Stimulated activated memory B cell treated with anti-CD40 and anti-IgM and Interleukin-4, amounts not matched to agents 10 μg/mL and 1 μg/mL and 100 μg/mL, for 72 hours (primary cell): ENCODE measurements at regions not wholly inside any gene's neighbourhood (a gene's known extent, or its start where the extent isn't known, plus 50 kb on each side); places are given as distances from the start of the nearest gene placed in this dataset.
"Not testable (repeated sequence)": the region's sequence is repeated elsewhere in the genome, so short reads cannot be mapped to it uniquely, and the experiment has no call there.

Experiments
- ATAC-seq: fragments of 150-1000 bp; cut with Tn5 transposase; 2 replicates; pipeline ENCODE4 v1.10.0; 2021
- H3K27ac Mint-ChIP-seq: one replicate; pipeline ENCODE4 v1.8.0; 2022; ENCODE audit warnings: mild to moderate bottlenecking, mixed read lengths
- H3K27me3 Mint-ChIP-seq: one replicate; pipeline ENCODE4 v1.8.0; 2022; ENCODE audit warnings: mixed read lengths
- H3K36me3 Mint-ChIP-seq: one replicate; pipeline ENCODE4 v1.8.0; 2022; ENCODE audit warnings: mixed read lengths
- H3K4me1 Mint-ChIP-seq: one replicate; pipeline ENCODE4 v1.8.0; 2022; ENCODE audit warnings: mixed read lengths
- H3K4me3 Mint-ChIP-seq: one replicate; pipeline ENCODE4 v1.8.0; 2022; ENCODE audit warnings: mild to moderate bottlenecking, moderate library complexity, mixed read lengths
- H3K9me3 Mint-ChIP-seq: one replicate; pipeline ENCODE4 v1.8.0; 2022; ENCODE audit warnings: mixed read lengths

- Mint-ChIP-seq H3K4me1 (no peaks in the 10 kb centered on the region), H3K9me3 (no peaks in the 10 kb centered on the region), H3K4me3 (no peak overlapping the region), H3K27me3 (no peaks in the 10 kb centered on the region), H3K36me3 (no peaks in the 10 kb centered on the region), H3K27ac (no peak overlapping the region)
- no peak for ATAC-seq
Observed at GRCh38 chr5:145558288-145558687, 276.9 kb downstream of the PRELID2 start.

- Mint-ChIP-seq H3K4me1 (no peaks in the 10 kb centered on the region), H3K4me3 (no peak overlapping the region), H3K36me3 (no peaks in the 10 kb centered on the region), H3K27ac (no peak overlapping the region), H3K9me3 (no peaks in the 10 kb centered on the region), H3K27me3 (no peaks in the 10 kb centered on the region)
- no peak for ATAC-seq
Observed at GRCh38 chr5:145557345-145557744, 277.8 kb downstream of the PRELID2 start.

DNA sequence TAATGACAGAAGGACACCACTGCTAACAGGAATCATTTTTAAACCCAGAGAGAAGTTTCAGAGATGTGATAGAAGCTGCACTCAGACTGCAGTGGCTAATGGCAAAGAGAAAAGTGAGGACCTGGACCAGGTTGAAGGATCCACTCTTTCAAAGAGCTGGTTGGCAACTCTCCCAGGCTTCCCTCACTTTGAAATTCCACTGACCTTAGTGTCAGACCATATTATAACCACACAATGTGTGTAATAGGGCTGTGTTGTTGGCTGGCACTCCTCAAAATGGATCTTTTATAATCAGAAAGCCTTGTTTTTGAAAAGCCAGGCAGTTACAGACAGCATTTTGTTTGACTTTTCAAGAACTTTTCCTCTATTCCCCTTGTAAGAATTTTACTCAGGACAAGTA, 280.7 kb downstream of the PRELID2 start:
- H3K4me3 Mint-ChIP-seq: no peak overlapping the region
- H3K27ac Mint-ChIP-seq: no peak overlapping the region
- H3K27me3 Mint-ChIP-seq: no peaks in the 10 kb centered on the region
- ATAC-seq: no peak
- no peaks in the 10 kb centered on the region for H3K4me1 Mint-ChIP-seq
- H3K9me3 Mint-ChIP-seq: no peaks in the 10 kb centered on the region
- H3K36me3 Mint-ChIP-seq: no peaks in the 10 kb centered on the region

DNA sequence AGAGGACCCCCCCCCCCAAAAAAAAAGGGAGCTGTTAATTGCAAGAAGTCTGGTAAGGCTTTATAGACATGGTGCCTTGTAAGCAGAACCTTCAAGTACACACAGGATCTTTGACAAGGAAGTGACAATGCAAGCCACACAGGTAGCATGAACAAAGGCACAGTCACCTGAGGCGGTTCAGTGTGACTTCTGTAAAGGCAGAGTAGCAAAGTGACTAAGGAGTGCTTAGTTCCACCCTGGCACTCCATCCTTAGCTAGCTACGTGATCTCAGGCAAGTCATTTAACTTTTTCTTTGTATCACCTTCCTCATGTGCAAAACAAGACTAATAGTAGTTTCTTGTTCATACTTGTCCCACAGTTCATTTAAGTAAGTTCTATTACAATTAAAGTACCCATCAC, 282.0 kb downstream of the PRELID2 start:
- ATAC-seq: no peak
- no peak overlapping the region for H3K27ac Mint-ChIP-seq
- H3K4me3 Mint-ChIP-seq: no peak overlapping the region
- H3K9me3 Mint-ChIP-seq: no peaks in the 10 kb centered on the region
- no peaks in the 10 kb centered on the region for H3K27me3 Mint-ChIP-seq
- H3K36me3 Mint-ChIP-seq: no peaks in the 10 kb centered on the region
- H3K4me1 Mint-ChIP-seq: no peaks in the 10 kb centered on the region

GRCh38 chr5:145551714-145552113, 283.4 kb downstream of the PRELID2 start:
- Mint-ChIP-seq H3K9me3 (no peaks in the 10 kb centered on the region), H3K27me3 (no peaks in the 10 kb centered on the region), H3K4me1 (no peaks in the 10 kb centered on the region), H3K27ac (no peak overlapping the region), H3K36me3 (no peaks in the 10 kb centered on the region), H3K4me3 (no peak overlapping the region)
- no peak for ATAC-seq

GRCh38 chr5:145548097-145548496, 287.0 kb downstream of the PRELID2 start:
- Mint-ChIP-seq H3K36me3 (no peaks in the 10 kb centered on the region), H3K4me1 (no peaks in the 10 kb centered on the region), H3K27me3 (no peaks in the 10 kb centered on the region), H3K9me3 (no peaks in the 10 kb centered on the region), H3K4me3 (no peak overlapping the region), H3K27ac (no peak overlapping the region)
- no peak for ATAC-seq

DNA sequence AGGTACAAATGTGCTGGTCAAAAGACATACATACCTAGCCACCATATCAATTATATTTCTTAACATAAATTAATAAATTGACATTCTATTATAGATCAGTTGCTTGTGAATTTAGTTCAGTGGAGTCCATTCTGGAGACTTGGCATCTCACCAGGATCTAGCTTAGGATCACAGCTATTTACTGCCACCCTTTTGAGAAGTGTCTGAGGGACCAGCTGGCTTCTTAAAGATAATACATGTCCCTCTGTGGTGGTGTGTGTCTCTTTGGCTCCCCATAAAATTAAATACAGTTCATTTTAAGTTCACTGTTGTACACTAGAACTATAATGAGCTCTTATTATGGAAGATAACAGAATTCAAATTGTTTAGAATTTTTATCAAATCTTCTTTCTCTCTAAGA, 290.7 kb downstream of the PRELID2 start:
- Mint-ChIP-seq H3K36me3 (no peaks in the 10 kb centered on the region), H3K27me3 (no peaks in the 10 kb centered on the region), H3K9me3 (no peaks in the 10 kb centered on the region), H3K27ac (no peak overlapping the region), H3K4me3 (no peak overlapping the region), H3K4me1 (no peaks in the 10 kb centered on the region)
- ATAC-seq: no peak

DNA sequence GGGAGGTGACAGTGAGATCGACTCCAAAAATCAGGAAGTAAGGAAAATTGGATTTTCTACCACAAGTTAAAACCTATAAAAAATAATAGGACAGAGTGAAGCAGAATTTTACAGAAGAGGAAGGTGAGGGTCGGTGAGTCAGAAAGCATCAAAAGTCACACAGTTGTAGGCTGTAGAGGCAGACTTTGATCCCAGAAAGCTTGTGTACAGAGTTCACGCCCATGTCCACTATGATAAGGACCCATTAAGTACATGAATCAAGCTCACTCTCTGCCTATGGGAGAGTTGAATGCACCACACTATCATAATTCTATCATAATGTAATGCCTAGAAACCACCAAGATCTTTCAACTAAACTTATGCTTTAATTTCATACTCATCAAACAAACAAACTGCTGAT, 291.2 kb downstream of the PRELID2 start:
- Mint-ChIP-seq H3K36me3 (no peaks in the 10 kb centered on the region), H3K4me3 (no peak overlapping the region), H3K27me3 (no peaks in the 10 kb centered on the region), H3K27ac (no peak overlapping the region), H3K9me3 (no peaks in the 10 kb centered on the region), H3K4me1 (no peaks in the 10 kb centered on the region)
- ATAC-seq: no peak

GRCh38 chr5:145540375-145540774, 294.8 kb downstream of the PRELID2 start:
- Mint-ChIP-seq H3K36me3 (no peaks in the 10 kb centered on the region), H3K4me3 (no peak overlapping the region), H3K9me3 (peaks cover 6% of the 10 kb centered on the region), H3K27ac (no peak overlapping the region), H3K27me3 (no peaks in the 10 kb centered on the region), H3K4me1 (no peaks in the 10 kb centered on the region)
- no peak for ATAC-seq

GRCh38 chr5:145539201-145539600, 295.9 kb downstream of the PRELID2 start:
- Mint-ChIP-seq H3K27me3 (no peaks in the 10 kb centered on the region), H3K27ac (no peak overlapping the region), H3K4me1 (no peaks in the 10 kb centered on the region), H3K36me3 (no peaks in the 10 kb centered on the region), H3K9me3 (peaks cover 6% of the 10 kb centered on the region), H3K4me3 (no peak overlapping the region)
- no peak for ATAC-seq

DNA sequence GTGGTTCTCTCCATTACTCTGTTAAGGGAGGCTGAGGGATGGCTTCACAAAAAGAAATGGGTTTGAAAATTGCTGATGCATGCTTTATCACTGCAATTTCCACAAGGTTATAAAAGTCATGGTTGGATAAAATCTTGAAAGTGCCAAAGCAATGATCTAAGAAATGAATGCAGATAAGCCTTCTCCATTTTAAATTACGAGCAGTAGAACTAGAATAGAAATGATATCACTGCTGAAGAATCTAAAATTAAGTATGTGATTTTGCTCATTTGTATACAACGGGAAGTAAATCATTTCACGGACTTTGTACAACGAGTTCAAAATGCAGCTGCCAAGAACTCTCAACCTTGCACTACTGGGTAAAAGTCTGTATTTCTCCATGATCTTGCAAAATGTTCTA, 299.0 kb downstream of the PRELID2 start:
- ATAC-seq: no peak
- peaks cover 6% of the 10 kb centered on the region for H3K9me3 Mint-ChIP-seq
- H3K27me3 Mint-ChIP-seq: no peaks in the 10 kb centered on the region
- H3K4me3 Mint-ChIP-seq: no peak overlapping the region
- no peaks in the 10 kb centered on the region for H3K4me1 Mint-ChIP-seq
- no peak overlapping the region for H3K27ac Mint-ChIP-seq
- H3K36me3 Mint-ChIP-seq: no peaks in the 10 kb centered on the region

DNA sequence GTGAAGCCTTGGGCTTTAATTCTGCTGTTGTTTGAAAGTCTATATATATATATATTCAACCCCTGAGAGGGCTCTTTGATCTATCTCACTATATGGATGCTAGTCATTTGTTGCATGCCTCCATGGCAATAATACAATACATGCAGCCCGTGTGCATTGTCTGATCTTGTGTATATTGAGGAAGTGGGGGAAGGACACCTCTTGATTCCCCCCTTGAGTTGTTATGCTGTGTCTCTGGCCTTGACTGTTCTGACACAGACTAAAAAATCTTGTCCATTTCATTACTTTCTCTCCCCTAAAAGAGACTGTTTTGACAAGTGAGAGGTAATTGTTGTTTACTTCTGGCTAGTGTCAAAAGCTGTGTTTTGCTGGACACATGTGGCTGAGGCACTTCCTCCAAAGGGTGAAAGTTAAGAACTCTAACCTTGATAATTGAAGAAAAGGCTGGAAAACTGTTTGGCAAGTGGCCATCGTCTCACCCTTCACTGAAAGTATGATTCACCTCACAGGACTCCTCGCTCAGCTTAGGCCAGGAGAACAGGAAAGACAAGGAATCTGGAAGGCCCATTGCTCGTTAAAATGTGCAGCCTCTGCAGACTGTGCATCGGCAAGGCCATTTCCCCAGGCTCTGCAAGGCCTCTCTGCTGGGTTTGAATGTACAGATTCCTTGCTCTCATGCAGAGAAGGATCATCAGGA, 304.0 kb downstream of the PRELID2 start:
- Mint-ChIP-seq H3K9me3 (peaks cover 3% of the 10 kb centered on the region), H3K27me3 (no peaks in the 10 kb centered on the region), H3K27ac (no peak overlapping the region), H3K4me1 (no peaks in the 10 kb centered on the region), H3K4me3 (no peak overlapping the region), H3K36me3 (no peaks in the 10 kb centered on the region)
- no peak for ATAC-seq

- ATAC-seq: no peak
- H3K36me3 Mint-ChIP-seq: no peaks in the 10 kb centered on the region
- H3K4me1 Mint-ChIP-seq: no peaks in the 10 kb centered on the region
- no peaks in the 10 kb centered on the region for H3K27me3 Mint-ChIP-seq
- no peak overlapping the region for H3K4me3 Mint-ChIP-seq
- H3K9me3 Mint-ChIP-seq: peaks cover 6% of the 10 kb centered on the region
- no peak overlapping the region for H3K27ac Mint-ChIP-seq
Observed at GRCh38 chr5:145521523-145521922, 313.6 kb downstream of the PRELID2 start.

DNA sequence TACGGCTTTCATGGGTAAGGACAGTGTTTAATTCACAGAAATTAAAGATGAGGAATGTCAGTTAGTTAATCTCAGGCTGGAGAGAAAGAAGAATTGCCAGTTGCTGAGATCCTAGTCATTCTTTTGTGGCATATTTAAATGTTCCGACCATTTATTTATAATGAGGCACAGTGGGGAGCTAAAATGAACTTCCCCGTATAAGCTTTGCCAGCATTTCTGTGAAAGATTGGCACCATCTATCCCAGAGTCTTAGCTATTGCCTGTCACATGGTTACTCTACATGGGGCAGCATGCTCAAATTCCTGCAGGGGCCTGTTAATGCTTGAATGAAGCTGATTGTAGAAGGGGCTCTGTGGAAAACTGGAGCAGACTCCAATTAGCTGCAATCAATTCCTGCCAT, 314.1 kb downstream of the PRELID2 start:
- no peak overlapping the region for H3K4me3 Mint-ChIP-seq
- H3K4me1 Mint-ChIP-seq: no peaks in the 10 kb centered on the region
- ATAC-seq: no peak

DNA sequence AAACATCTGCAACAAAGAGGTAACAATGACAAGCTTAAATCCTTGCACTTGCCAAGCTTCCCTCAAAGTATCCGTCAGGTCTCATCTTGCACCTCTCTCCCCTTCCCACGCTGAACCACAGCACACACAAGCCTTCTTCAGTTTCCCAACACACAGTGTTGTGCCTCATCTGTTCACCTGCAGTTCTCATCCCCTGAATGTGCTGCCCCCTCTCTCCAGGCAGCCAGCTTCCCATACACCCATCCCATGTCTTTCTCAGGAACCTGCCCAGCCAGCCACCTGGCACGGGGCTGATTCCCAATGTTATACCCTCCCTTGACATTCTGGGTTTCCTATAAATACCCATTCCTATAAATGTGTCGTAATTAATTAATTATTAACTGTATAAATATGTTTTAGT, 314.8 kb downstream of the PRELID2 start:
- no peak for ATAC-seq
- Mint-ChIP-seq H3K4me1 (no peaks in the 10 kb centered on the region), H3K36me3 (no peaks in the 10 kb centered on the region), H3K9me3 (peaks cover 12% of the 10 kb centered on the region), H3K27ac (no peak overlapping the region), H3K4me3 (no peak overlapping the region), H3K27me3 (no peaks in the 10 kb centered on the region)

More for the DNA sequence above, 314.1 kb downstream of the PRELID2 start:
- Mint-ChIP-seq H3K36me3 (no peaks in the 10 kb centered on the region), H3K9me3 (peaks cover 9% of the 10 kb centered on the region), H3K27ac (no peak overlapping the region), H3K27me3 (no peaks in the 10 kb centered on the region)

DNA sequence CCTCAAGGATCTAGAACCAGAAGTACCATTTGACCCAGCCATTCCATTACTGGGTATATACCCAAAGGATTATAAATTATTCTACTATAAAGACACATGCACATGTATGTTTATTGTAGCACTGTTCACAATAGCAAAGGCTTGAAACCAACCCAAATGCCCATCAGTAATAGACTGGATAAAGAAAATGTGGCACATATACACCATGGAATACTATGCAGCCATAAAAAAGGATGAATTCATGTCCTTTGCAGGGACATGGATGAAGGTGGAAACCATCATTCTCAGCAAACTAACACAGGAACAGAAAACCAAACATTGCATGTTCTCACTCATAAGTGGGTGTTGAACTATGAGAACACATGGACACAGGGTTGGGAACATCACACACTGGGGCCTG, 317.6 kb downstream of the PRELID2 start:
- not testable (repeated sequence) for H3K36me3 Mint-ChIP-seq, H3K4me1 Mint-ChIP-seq

GRCh38 chr5:145511351-145511750, 323.8 kb downstream of the PRELID2 start:
- H3K36me3 Mint-ChIP-seq: no peaks in the 10 kb centered on the region
- no peaks in the 10 kb centered on the region for H3K27me3 Mint-ChIP-seq
- H3K27ac Mint-ChIP-seq: no peak overlapping the region

More for the DNA sequence above, 317.6 kb downstream of the PRELID2 start:
- not testable (repeated sequence) for H3K4me3 Mint-ChIP-seq, ATAC-seq, H3K27me3 Mint-ChIP-seq, H3K27ac Mint-ChIP-seq
- peaks cover 14% of the 10 kb centered on the region for H3K9me3 Mint-ChIP-seq

More at GRCh38 chr5:145511351-145511750, 323.8 kb downstream of the PRELID2 start:
- H3K4me1 Mint-ChIP-seq: no peaks in the 10 kb centered on the region
- H3K9me3 Mint-ChIP-seq: peaks cover 9% of the 10 kb centered on the region
- no peak for ATAC-seq
- no peak overlapping the region for H3K4me3 Mint-ChIP-seq
